ENCODE measurements at regions not wholly inside any gene's neighbourhood (a gene's known extent, or its start where the extent isn't known, plus 50 kb on each side); places are given as distances from the start of the nearest gene placed in this dataset.

GRCh38 chr2:220913384-220913783, 658.7 kb downstream of the EPHA4 start:
- Histone ChIP-seq H3K9ac (ENCODE audit: low read length) (no peak overlapping the region), H3K27ac (ENCODE audit: low read depth, low read length, poor library complexity, severe bottlenecking) (no peak overlapping the region), H3K79me2 (ENCODE audit: insufficient read depth, low read length) (no peaks in the 10 kb centered on the region), H3K9me3 (ENCODE audit: low read length) (no peaks in the 10 kb centered on the region), H3K4me2 (ENCODE audit: low read length) (no peak overlapping the region), H3K36me3 (ENCODE audit: insufficient read depth, low read length) (no peaks in the 10 kb centered on the region), H4K20me1 (ENCODE audit: insufficient read depth, low read length) (no peaks in the 10 kb centered on the region), H2AFZ (ENCODE audit: low read length) (no peak overlapping the region), H3K9me2 (ENCODE audit: low read depth, low read length) (no peaks in the 10 kb centered on the region), H3K27me3 (ENCODE audit: insufficient read depth, low read length) (no peaks in the 10 kb centered on the region), H3K4me3 (ENCODE audit: low read depth, low read length, poor library complexity, severe bottlenecking) (no peak overlapping the region), H3K4me1 (ENCODE audit: insufficient read depth, low read length, severe bottlenecking) (no peaks in the 10 kb centered on the region), H3F3A (ENCODE audit: insufficient read depth, low read length) (no peaks in the 10 kb centered on the region)
- TF ChIP-seq EZH2 (IDR thresholded peaks at IDR 0.05; ENCODE audit: borderline replicate concordance, low read length) = no peak
- TF ChIP-seq CTCF (IDR thresholded peaks at IDR 0.05; ENCODE audit: low read length) = no peak

GRCh38 chr2:220915092-220915623, 656.9 kb downstream of the EPHA4 start:
- no peaks in the 10 kb centered on the region for H3K36me3 ChIP-seq (ENCODE audit: insufficient read depth, low read length)
- no peaks in the 10 kb centered on the region for H4K20me1 ChIP-seq (ENCODE audit: insufficient read depth, low read length)
- no peak overlapping the region for H2AFZ ChIP-seq (ENCODE audit: low read length)
- H3K9me2 ChIP-seq (ENCODE audit: low read depth, low read length) = no peaks in the 10 kb centered on the region
- H3K4me3 ChIP-seq (ENCODE audit: low read depth, low read length, poor library complexity, severe bottlenecking) = no peak overlapping the region
- H3K27ac ChIP-seq (ENCODE audit: low read depth, low read length, poor library complexity, severe bottlenecking) = no peak overlapping the region
- no peaks in the 10 kb centered on the region for H3K79me2 ChIP-seq (ENCODE audit: insufficient read depth, low read length)
- no peaks in the 10 kb centered on the region for H3K27me3 ChIP-seq (ENCODE audit: insufficient read depth, low read length)
- TF ChIP-seq EZH2 (IDR thresholded peaks at IDR 0.05; ENCODE audit: borderline replicate concordance, low read length) (no peak), CTCF (IDR thresholded peaks at IDR 0.05; ENCODE audit: low read length) (no peak)
- no peaks in the 10 kb centered on the region for H3K4me1 ChIP-seq (ENCODE audit: insufficient read depth, low read length, severe bottlenecking)
- H3K9me3 ChIP-seq (ENCODE audit: low read length) = no peaks in the 10 kb centered on the region
- no peaks in the 10 kb centered on the region for H3F3A ChIP-seq (ENCODE audit: insufficient read depth, low read length)
- no peak overlapping the region for H3K9ac ChIP-seq (ENCODE audit: low read length)
- no peak overlapping the region for H3K4me2 ChIP-seq (ENCODE audit: low read length)

- Histone ChIP-seq H3K9me3 (ENCODE audit: low read length) (no peaks in the 10 kb centered on the region), H3K27ac (ENCODE audit: low read depth, low read length, poor library complexity, severe bottlenecking) (no peak overlapping the region), H3K4me1 (ENCODE audit: insufficient read depth, low read length, severe bottlenecking) (no peaks in the 10 kb centered on the region), H3K9ac (ENCODE audit: low read length) (no peak overlapping the region), H3K4me2 (ENCODE audit: low read length) (no peak overlapping the region), H2AFZ (ENCODE audit: low read length) (no peak overlapping the region), H3K27me3 (ENCODE audit: insufficient read depth, low read length) (no peaks in the 10 kb centered on the region), H3K4me3 (ENCODE audit: low read depth, low read length, poor library complexity, severe bottlenecking) (no peak overlapping the region), H3K79me2 (ENCODE audit: insufficient read depth, low read length) (no peaks in the 10 kb centered on the region), H3K36me3 (ENCODE audit: insufficient read depth, low read length) (no peaks in the 10 kb centered on the region), H3K9me2 (ENCODE audit: low read depth, low read length) (no peaks in the 10 kb centered on the region), H3F3A (ENCODE audit: insufficient read depth, low read length) (no peaks in the 10 kb centered on the region), H4K20me1 (ENCODE audit: insufficient read depth, low read length) (no peaks in the 10 kb centered on the region)
- TF ChIP-seq CTCF (IDR thresholded peaks at IDR 0.05; ENCODE audit: low read length) (no peak), EZH2 (IDR thresholded peaks at IDR 0.05; ENCODE audit: borderline replicate concordance, low read length) (no peak)
These were observed 655.2 kb downstream of the EPHA4 start for GRCh38 chr2:220916931-220917330.

All from OCI-LY1 (cell line).